Dedifferentiated amniotic fluid mesenchymal stem cell (primary cell): ENCODE measurements at regions not wholly inside any gene's neighbourhood (a gene's known extent, or its start where the extent isn't known, plus 50 kb on each side); places are given as distances from the start of the nearest gene placed in this dataset.
A peak's percentile ranks its signal among the peaks of the same experiment; 100 is the strongest.
"Not testable (repeated sequence)": the region's sequence is repeated elsewhere in the genome, so short reads cannot be mapped to it uniquely, and the experiment has no call there.

Source experiments
- DNase-seq: peaks from one replicate; pipeline ENCODE4 v3.0.0-alpha.2; 2016; ENCODE audit errors: extremely low spot score

- DNase-seq: not testable (repeated sequence)
These were observed 59.3 kb downstream of the NUTM2D start for GRCh38 chr10:87416892-87417291.

- not testable (repeated sequence) for DNase-seq
These were observed 65.1 kb downstream of the NUTM2D start for GRCh38 chr10:87422641-87423040.

DNA sequence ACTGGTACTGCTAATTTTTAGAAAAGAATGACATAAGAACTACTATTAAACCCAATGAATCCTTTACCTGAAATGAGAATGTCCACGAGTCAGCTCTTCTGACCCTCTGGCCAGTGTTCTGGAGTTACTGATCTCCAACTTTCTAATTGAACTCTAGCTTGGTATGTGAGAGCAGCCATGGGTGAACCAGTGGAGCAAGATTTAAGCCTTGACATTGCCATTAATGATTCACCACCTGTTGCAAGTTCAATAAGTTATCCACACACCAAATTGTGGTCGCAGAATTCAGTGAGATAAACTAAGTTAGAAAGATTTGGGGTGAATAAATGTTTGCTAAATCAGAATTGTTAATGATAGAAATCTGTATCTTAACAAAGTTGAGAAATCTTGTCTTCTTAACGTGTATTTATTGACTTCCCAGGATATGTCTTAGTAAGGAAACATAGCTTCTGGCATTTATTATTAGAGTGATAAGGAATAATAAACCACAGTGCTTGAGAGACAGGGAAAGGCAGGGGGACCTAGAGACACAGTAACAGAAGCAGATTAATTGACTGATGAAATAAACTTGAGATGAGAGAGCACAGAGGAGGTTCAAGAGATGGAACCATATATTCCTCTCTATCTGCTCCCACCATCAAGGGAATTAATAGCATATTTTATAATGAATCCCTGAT, 67.3 kb downstream of the NUTM2D start:
- DNase-seq: not testable (repeated sequence)

- DNase-seq: not testable (repeated sequence)
These were observed 70.9 kb upstream of the MINPP1 start for GRCh38 chr10:87433836-87434235.

DNA sequence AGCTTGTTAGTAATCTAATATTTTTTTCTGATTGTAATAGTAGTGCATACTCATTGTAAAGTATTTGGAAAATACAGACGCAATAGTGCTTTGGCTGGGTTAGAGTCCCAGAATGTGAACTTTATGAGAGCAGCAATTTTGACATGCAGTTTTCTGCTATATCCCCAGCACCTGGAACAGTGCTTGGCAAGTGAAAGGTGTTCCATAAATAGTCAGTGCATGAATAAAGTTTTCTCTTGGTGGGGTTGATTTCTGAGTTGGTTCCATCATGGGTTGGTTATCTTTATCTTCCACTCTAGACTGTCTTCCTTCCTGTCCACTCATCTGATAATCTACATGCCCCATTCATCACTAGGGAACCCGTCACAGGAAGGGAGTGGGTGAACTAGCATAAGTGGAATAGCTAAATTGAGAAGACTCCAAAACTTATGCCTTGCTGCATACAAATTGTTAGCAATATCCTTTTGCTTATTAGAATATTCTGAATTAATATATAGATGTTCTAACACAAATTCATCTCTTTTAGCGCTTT, 69.3 kb upstream of the MINPP1 start:
- DNase-seq: not testable (repeated sequence)

DNA sequence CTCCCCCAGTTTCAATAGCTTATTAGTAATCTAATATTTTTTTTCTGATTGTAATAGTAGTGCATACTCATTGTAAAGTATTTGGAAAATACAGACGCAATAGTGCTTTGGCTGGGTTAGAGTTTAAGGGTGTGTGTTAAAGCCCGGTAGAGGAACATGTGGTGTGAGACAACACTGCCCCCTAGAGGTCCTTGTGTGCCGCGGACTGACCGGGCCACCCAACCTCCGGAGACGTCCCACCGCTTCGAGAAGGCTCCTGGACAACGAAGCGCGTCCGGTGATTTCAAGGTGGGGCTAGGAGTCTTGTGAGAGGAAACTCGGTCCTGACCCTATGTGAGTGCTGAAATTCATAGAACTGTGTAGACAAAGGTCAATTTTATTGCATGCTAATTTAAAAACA, 68.6 kb upstream of the MINPP1 start:
- not testable (repeated sequence) for DNase-seq

- peak; percentile 15 for DNase-seq
These were observed 67.2 kb upstream of the MINPP1 start for GRCh38 chr10:87437450-87437849.
